HAP-1 (cell line): ENCODE measurements at regions not wholly inside any gene's neighbourhood (a gene's known extent, or its start where the extent isn't known, plus 50 kb on each side); places are given as distances from the start of the nearest gene placed in this dataset.

Experiments
- DNase-seq, 2 experiments: peaks; one replicate each; pipeline ENCODE4 v3.0.0-alpha.2; 2016 to 2020; ENCODE audit warnings: low spot score in 2 of 2
- H3K27me3 ChIP-seq: fragments of 250-450 bp; sonication (Bioruptor Pico); 2 replicates; pipeline ENCODE4 v1.5.1; 2020; ENCODE audit warnings: low read depth, mild to moderate bottlenecking, moderate library complexity
- H3K36me3 ChIP-seq: fragments of 250-450 bp; sonication (Bioruptor Pico); replicated peaks from 2 replicates; pipeline ENCODE4 v1.5.1; 2020; ENCODE audit warnings: mild to moderate bottlenecking
- H3K4me1 ChIP-seq: fragments of 250-450 bp; sonication (Bioruptor Pico); 2 replicates; pipeline ENCODE4 v1.5.1; 2020; ENCODE audit warnings: mild to moderate bottlenecking
- H3K4me3 ChIP-seq: fragments of 250-450 bp; sonication (Bioruptor Pico); 2 replicates; pipeline ENCODE4 v1.5.1; 2020; ENCODE audit warnings: mild to moderate bottlenecking, moderate library complexity
- H3K9me3 ChIP-seq: fragments of 250-450 bp; sonication (Bioruptor Pico); 2 replicates; pipeline ENCODE4 v1.5.1; 2020; ENCODE audit warnings: mild to moderate bottlenecking, moderate library complexity
- in situ Hi-C: fragments of 300-500 bp; cut with MboI; formaldehyde crosslinking; loops from 3 replicates; pipeline ENCODE4 v1.14.3; 2020; ENCODE audit warnings: low sequenced_read_pairs, inconsistent platforms, mixed read lengths

- no peaks in the 10 kb centered on the region for H3K4me1 ChIP-seq
- in situ Hi-C loops = no loop called here
These were observed 78.1 kb downstream of the SPP2 start for GRCh38 chr2:234128606-234129005.

More at GRCh38 chr2:234128606-234129005, 78.1 kb downstream of the SPP2 start:
- DNase-seq = no peak
- Histone ChIP-seq H3K4me3 (no peak overlapping the region), H3K9me3 (no peaks in the 10 kb centered on the region), H3K27me3 (0 out of 2 replicates have a peak, but pooled peaks cover 2% of the 10 kb centered on the region), H3K36me3 (no peaks in the 10 kb centered on the region)
